ENCODE measurements at regions not wholly inside any gene's neighbourhood (a gene's known extent, or its start where the extent isn't known, plus 50 kb on each side); places are given as distances from the start of the nearest gene placed in this dataset.

- DNase-seq (ENCODE audit: low read depth) = no peak
- no peak for TF ChIP-seq CTCF (IDR thresholded peaks at IDR 0.05; ENCODE audit: insufficient read depth, low read depth, low read length)
- H3K4me3 ChIP-seq (ENCODE audit: low read depth, low read length) = no peak overlapping the region
Measured at GRCh38 chr12:17438141-17438540, 651.9 kb downstream of the RERGL start.

GRCh38 chr12:17416748-17417147 lies 673.2 kb downstream of the RERGL start:
- no peak for TF ChIP-seq CTCF (IDR thresholded peaks at IDR 0.05; ENCODE audit: insufficient read depth, low read depth, low read length)
- DNase-seq (ENCODE audit: low read depth) = no peak
- H3K4me3 ChIP-seq (ENCODE audit: low read depth, low read length) = no peak overlapping the region

- no peak for TF ChIP-seq CTCF (IDR thresholded peaks at IDR 0.05; ENCODE audit: insufficient read depth, low read depth, low read length)
Measured at GRCh38 chr12:17414596-17414995, 675.4 kb downstream of the RERGL start.

GRCh38 chr12:17411662-17412061 lies 678.3 kb downstream of the RERGL start:
- no peak overlapping the region for H3K4me3 ChIP-seq (ENCODE audit: low read depth, low read length)
- TF ChIP-seq CTCF (IDR thresholded peaks at IDR 0.05; ENCODE audit: insufficient read depth, low read depth, low read length) = no peak
- no peak for DNase-seq (ENCODE audit: low read depth)

More at GRCh38 chr12:17414596-17414995, 675.4 kb downstream of the RERGL start:
- DNase-seq (ENCODE audit: low read depth) = no peak
- H3K4me3 ChIP-seq (ENCODE audit: low read depth, low read length) = no peak overlapping the region

- TF ChIP-seq CTCF (IDR thresholded peaks at IDR 0.05; ENCODE audit: insufficient read depth, low read depth, low read length) = no peak
- H3K4me3 ChIP-seq (ENCODE audit: low read depth, low read length) = no peak overlapping the region
- DNase-seq (ENCODE audit: low read depth) = no peak
Measured at GRCh38 chr12:17388679-17389078, 701.3 kb downstream of the RERGL start.

GRCh38 chr12:17383321-17383720 lies 706.7 kb downstream of the RERGL start:
- DNase-seq (ENCODE audit: low read depth) = no peak
- no peak overlapping the region for H3K4me3 ChIP-seq (ENCODE audit: low read depth, low read length)

More at GRCh38 chr12:17383321-17383720, 706.7 kb downstream of the RERGL start:
- TF ChIP-seq CTCF (IDR thresholded peaks at IDR 0.05; ENCODE audit: insufficient read depth, low read depth, low read length) = no peak

All from fibroblast of villous mesenchyme (primary cell).